Eye (tissue), 1 donor: ENCODE measurements at regions not wholly inside any gene's neighbourhood (a gene's known extent, or its start where the extent isn't known, plus 50 kb on each side); places are given as distances from the start of the nearest gene placed in this dataset.
"Not testable (repeated sequence)": the region's sequence is repeated elsewhere in the genome, so short reads cannot be mapped to it uniquely, and the experiment has no call there.

ENCODE experiments used
- DNase-seq: peaks from one replicate; pipeline ENCODE4 v3.0.0-alpha.2; 2015

DNA sequence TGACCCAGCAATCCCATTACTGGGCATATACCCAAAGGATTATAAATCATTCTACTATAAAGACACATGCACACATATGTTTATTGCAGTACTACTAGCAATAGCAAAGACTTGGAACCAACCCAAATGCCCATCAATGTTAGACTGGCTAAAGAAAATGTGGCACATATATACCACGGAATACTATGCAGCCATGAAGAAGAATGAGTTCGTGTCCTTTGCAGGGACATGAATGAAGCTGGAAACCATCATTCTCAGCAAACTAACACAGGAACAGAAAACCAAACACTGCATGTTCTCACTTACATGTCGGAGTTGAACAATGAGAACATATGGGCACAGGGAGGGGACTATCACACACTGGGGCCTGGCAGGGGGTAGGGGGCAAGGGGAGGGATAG, 183.0 kb downstream of the HACE1 start:
- DNase-seq = not testable (repeated sequence)

DNA sequence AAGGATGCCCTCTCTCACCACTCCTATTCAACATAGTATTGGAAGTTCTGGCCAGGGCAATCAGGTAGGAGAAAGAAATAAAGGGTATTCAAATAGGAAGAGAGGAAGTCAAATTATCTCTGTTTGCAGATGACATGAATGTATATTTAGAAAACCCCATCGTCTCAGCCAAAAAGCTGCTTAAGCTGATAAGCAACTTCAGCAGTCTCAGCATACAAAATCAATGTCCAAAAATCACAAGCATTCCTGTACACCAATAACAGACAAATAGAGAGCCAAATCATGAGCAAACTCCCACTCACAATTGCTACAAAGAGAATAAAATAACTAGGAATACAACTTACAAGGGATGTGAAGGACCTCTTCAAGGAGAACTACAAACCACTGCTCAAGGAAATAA, 184.6 kb downstream of the HACE1 start:
- not testable (repeated sequence) for DNase-seq

- not testable (repeated sequence) for DNase-seq
These were observed 186.6 kb downstream of the HACE1 start for GRCh38 chr6:104673078-104673477.

DNA sequence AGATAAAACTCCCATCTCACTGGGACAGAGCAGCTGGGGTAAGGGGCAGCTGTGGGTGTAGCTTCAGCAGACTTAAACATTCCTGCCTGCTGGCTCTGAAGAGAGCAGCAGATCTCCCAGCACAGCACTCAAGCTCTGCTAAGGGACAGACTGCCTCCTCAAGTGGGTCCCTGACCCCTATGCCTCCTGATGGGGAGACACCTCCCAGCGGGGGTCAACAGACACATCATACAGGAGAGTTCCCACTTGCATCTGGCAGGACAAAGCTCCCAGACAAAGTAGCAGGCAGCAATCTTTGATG, 188.2 kb downstream of the HACE1 start:
- not testable (repeated sequence) for DNase-seq

DNA sequence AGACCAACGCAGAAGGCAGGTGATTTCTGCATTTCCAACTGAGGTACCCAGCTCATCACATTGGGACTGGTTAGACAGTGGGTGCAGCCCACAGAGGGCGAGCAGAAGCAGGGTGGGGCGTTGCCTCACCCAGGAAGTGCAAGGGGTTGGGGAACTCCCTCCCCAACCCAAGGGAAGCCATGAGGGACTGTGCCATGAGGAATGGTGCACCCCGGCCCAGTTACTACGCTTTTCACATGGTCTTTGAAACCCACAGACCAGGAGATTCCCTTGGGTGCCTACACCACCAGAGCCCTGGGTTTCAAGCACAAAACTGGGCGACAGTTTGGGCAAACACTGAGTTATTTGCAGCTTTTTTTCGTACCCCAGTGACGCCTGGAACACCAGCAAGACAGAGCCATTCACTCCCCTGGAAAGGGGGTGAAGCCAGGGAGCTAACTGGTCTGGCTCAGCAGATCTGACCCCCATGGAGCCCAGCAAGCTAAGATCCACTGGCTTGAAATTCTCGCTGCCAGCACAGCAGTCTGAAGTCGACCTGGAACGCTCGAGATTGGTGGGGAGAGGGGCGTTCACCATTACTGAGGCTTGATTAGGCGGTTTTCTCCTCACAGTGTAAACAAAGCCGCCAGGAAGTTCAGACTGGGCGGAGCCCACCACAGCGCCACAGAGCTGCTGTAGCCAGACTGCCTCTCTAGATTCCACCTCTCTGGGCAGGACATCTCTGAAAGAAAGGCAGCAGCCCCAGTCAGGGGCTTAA, 188.7 kb downstream of the HACE1 start:
- not testable (repeated sequence) for DNase-seq

DNA sequence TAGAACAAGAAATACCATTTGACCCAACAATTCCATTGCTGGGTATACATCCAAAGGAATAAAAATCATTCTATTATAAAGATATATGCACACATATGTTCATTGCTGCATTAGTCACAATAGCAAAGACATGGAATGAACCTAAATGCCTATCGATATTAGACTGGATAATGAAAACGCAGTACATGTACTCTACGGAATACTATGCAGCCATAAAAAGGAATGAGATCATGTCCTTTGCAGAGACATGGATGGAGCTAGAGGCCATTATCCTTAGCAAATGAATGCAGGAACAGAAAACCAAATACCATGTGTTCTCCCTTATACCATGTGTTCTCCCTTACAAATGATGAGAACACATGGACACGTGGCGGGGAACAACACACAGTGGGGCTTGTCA, 190.2 kb downstream of the HACE1 start:
- DNase-seq = no peak

GRCh38 chr6:104656235-104656634, 203.5 kb downstream of the HACE1 start:
- DNase-seq = no peak

DNA sequence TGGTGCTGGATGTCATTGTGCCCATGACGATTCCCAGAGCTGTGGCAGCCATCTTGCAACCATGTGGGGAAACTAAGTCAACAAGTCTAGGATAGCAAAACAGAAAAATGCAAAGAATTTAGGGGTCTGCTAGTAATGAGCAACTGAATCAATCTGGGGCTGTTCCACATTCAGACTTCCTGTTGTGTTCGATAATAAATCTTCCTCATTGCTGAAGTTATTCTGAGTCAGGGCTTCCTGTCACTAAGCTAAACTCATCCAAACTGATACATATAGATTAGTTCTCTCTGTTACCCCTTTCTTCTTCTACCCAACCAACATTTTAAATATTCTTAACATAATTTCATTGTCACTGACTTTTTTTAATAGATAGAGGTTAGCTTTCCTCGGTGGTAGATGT, 205.9 kb downstream of the HACE1 start:
- no peak for DNase-seq

GRCh38 chr6:104648347-104648746, 211.4 kb downstream of the HACE1 start:
- DNase-seq = no peak

GRCh38 chr6:104644848-104645247, 214.9 kb downstream of the HACE1 start:
- no peak for DNase-seq

DNA sequence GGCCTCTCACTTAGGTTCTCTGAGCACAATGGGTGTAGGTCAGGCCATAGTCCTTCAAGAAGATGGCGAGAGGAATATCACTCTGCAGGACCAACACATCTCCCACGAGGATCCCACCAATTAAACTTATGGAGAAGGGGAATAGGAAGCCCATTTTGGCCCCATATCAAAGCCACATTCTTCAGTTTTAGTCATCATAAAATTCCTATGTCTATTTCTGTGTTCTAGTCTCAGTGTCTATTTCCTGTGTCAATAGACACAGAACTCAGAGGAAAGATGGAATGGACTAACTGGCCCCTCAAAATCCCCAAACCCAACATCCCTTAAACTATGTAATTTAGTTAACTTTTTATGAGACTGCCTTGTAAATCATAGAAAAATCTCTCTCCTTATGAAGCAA, 216.8 kb downstream of the HACE1 start:
- DNase-seq = no peak

DNA sequence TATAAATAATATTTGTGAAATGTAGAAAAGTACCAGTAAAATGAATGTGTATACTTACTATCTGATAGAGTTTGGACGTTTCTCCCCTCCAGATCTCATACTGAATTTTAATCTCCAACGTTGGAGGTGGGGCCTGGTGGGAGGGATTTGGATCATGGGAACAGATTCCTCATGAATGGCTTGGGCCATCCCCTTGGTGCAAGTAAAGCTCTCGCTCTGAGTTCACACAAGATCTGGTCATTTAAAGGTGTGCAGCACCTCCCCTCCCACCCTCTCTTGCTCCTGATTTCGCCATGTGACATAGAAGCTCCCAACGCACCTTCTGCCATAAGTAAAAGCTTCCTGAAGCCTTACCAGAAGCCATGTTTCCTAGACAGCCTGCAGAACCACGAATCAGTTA, 219.0 kb downstream of the HACE1 start:
- no peak for DNase-seq

DNA sequence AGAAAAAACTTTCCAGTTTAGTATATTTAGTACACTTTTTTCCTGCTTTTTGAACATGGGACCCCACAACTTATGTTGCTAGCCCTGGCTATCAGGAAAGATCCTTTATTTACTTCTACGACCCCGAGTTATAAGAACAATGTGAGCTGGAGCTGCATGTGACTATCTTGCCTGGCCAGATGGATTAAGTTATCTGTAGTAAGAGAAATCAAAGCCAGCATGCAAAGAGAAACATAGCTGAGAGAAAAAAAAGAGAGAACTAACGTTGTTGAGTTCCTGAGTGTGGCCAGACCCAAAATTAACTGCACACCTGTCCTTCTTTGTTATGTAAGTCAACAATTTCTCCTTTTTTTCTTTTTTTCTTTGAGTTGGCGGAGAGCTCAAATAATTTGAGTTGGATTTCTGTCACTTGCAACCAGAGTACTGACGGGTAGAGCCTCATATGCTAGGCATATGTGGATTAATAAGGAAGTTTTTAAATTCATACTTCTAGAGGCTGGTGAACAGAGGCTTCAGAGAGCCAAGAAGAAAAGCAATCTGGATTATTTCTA, 219.5 kb downstream of the HACE1 start:
- no peak for DNase-seq

DNA sequence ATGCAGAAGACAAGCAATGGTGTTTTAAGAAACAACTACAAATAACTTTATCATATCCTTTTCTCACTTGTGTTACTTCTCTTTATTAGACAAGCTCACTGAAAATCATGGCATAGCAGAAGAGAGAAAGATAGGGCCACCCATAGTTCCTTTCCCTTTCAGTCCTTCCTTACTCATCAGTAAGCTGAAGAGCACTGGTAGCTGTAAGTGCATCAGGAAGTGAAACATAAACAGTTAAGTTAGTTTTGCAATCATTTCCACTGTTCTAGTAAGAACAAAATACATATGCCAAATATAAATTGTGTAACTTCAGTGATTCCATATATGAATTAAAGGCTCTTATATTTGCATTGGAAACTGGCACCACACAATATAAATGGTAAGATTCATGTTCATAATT, 220.1 kb downstream of the HACE1 start:
- DNase-seq = no peak

- DNase-seq = no peak
These were observed 220.9 kb downstream of the HACE1 start for GRCh38 chr6:104638841-104639290.

DNA sequence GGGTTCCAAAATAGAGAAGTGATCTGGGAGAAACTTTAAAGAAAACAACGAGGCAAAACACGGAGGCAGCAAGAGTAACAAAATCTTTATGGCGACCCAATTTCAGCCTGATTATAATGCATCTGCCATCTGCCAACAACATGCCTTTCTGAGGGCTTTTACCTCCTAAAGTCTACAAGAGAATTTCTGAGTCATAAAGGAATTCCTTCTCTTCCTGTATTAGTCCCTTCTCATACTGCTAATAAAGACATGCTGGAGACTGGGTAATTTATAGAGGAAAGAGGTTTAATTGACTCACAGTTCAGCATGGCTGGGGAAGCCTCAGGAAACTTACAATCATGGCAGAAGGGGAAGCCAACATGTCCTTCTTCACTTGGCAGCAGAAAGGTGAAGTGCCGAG, 226.6 kb downstream of the HACE1 start:
- DNase-seq = no peak

GRCh38 chr6:104632588-104632987, 227.1 kb downstream of the HACE1 start:
- no peak for DNase-seq

DNA sequence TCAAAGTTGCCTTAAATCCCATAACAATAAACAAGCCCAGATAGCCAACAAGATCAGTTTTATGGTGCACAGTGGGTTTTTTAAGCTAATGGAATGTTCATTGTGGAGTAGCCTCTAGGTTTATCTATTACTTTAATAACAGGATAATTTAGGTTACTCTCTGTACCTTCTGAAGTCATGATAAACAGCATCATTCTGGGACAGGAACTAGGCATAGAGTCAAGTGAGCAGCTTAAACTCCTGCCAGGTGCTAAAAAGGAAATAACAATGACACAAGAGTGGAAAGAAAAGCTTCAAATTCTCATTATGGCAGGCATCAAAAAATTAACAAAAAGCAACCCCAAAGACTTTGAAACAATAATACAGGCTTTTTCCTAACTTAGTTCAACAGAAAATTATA, 228.8 kb downstream of the HACE1 start:
- DNase-seq = no peak

GRCh38 chr6:104630522-104630921, 229.2 kb downstream of the HACE1 start:
- no peak for DNase-seq

DNA sequence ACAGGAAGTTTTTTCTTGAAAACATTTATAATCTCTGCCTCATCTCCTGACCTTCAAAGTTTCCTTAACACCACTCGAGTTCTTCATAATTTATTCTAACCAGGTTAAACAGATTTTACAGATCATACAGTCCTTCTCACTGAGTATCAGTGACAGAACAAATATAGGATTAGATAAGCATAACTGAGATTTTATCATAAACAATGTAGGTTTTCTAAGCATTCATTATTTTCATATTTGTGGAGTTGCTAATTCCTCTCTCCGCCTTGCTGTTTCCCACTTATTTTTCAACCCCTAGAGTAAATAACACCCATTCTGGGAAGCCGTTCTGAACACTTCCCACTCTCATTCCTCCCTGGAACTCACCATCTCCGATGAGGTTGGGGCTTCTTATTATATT, 229.9 kb downstream of the HACE1 start:
- DNase-seq = no peak

DNA sequence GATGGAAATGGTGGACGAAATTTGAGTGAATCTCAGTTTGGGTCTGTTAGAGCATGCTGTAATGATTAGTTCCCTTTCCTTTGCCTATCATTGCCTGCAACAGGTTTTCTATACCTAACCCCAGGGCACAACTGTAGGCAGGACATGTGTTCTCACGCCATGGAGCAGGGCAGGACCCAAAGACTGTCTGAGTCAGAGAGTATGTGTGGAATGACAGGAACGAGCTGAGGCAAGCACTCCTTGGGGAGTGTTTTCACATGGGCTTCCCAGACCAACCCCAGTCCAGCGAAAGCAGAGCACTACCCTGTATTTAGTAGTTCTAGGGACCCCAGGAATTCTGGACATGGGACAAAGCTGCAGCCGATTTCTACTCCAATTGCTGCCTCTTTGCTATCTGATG, 234.2 kb downstream of the HACE1 start:
- peak; percentile 22 for DNase-seq

- DNase-seq = no peak
These were observed 236.5 kb downstream of the HACE1 start for GRCh38 chr6:104623052-104623690.

DNA sequence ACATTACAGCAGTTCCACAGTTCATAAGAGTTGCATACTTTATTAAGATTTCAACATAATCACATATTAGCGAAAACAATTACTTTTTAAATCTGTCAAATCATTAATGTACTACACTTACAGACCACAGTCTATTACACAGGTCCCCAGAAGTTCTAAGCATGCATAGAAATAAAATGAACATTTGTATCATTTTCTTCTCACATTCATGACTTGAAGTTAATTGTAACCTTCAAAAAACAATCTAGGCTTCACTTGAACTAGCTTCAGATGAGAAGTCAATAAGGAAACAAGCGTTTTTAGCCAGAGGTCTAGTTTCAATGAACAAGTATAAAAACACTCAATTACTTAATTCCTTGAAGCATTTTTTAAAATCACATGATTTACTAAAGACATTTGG, 238.3 kb downstream of the HACE1 start:
- no peak for DNase-seq

DNA sequence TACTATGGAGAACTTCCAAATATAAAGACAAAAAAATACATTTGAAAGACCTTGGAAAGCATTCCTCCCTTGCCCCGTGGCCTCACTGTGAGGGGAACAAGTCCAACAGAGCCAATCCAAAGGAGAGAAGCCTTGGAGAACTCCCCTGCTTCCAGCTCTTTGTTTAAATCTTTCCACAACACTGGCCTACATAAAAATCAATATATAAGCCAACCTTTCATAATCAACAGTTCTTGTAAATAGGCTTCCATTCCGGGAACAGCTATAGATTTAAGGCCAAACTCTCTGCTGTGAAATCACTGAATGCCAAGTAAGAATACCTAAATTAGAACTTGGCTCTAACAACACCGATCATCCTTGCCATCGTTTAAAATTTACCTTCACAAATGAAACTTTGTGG, 242.1 kb downstream of the HACE1 start:
- DNase-seq = no peak

GRCh38 chr6:104614394-104614793, 245.3 kb downstream of the HACE1 start:
- DNase-seq = no peak
